ENCODE measurements at regions not wholly inside any gene's neighbourhood (a gene's known extent, or its start where the extent isn't known, plus 50 kb on each side); places are given as distances from the start of the nearest gene placed in this dataset.

DNA sequence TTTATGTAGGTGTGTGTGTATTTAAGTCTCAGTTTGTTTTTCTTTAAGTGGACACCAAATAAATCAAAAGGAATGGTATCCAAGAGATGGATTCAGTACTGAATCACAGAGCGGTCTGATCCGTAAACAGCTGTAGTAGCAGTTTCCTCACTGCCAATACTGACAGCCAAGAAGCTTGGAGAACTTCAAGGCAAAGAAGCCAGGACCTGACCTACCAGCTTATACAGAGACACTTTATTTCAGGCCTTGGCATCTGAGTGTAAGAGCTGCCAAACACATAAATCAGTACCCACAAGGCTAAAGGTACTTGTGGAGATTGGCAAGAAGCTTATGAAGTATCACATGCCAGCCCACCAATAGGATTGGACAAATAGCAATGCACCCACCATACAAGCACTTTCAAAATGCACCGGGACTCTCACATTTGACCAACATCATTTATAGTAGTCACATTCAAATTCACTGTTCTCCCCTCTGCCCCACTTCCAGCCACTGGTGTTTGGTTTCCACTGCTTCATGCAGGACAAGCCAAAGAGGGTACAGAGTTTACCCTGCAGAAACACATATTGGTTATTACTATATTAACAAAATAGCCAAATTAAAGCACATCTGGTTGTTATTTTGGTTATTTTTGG is 357.9 kb downstream of the KLF12 start:
- no peak for DNase-seq (ENCODE audit: low read depth)
- no peak overlapping the region for H3K4me3 ChIP-seq (ENCODE audit: low read depth, low read length)
- CTCF ChIA-PET, result interaction anchor here (1.2 kb wide), 1 partner anchor 10 kb away, joined by 3 read pairs; no protein-coding TSS in a partner anchor
- TF ChIP-seq, protein P1, sequence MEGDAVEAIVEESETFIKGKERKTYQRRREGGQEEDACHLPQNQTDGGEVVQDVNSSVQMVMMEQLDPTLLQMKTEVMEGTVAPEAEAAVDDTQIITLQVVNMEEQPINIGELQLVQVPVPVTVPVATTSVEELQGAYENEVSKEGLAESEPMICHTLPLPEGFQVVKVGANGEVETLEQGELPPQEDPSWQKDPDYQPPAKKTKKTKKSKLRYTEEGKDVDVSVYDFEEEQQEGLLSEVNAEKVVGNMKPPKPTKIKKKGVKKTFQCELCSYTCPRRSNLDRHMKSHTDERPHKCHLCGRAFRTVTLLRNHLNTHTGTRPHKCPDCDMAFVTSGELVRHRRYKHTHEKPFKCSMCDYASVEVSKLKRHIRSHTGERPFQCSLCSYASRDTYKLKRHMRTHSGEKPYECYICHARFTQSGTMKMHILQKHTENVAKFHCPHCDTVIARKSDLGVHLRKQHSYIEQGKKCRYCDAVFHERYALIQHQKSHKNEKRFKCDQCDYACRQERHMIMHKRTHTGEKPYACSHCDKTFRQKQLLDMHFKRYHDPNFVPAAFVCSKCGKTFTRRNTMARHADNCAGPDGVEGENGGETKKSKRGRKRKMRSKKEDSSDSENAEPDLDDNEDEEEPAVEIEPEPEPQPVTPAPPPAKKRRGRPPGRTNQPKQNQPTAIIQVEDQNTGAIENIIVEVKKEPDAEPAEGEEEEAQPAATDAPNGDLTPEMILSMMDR (IDR thresholded peaks at IDR 0.05; ENCODE audit: insufficient read depth, low read depth, low read length), result no peak
- no peaks in the 10 kb centered on the region for H3K36me3 ChIP-seq (ENCODE audit: control insufficient read depth, insufficient read depth, low read length)
- no peaks in the 10 kb centered on the region for H3K27me3 ChIP-seq (ENCODE audit: control insufficient read depth, insufficient read depth, low read length)
- POLR2A ChIA-PET, result no interaction called here

DNA sequence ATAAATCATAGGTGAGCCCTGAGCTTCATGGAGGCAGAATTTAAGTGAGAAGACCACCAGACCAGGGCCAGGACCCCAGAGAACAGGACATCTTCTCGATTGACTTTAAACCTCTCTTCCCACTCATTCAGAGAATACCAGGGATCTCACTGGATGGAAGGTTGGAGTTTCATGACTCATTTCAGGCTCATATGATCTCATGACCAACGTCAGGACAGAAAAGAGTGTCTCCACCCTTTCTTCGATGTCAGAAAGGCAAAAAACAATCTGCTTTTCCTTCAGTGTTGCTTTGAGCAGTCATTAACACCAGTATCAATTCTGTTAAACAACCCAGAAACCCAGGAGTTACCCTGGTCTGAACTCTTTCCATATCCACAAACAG is 361.0 kb downstream of the KLF12 start:
- no peak overlapping the region for H3K4me3 ChIP-seq (ENCODE audit: low read depth, low read length)
- ChIA-PET CTCF (no interaction called here), POLR2A (no interaction called here)
- TF ChIP-seq, protein P1 (IDR thresholded peaks at IDR 0.05; ENCODE audit: insufficient read depth, low read depth, low read length), result no peak
- H3K27me3 ChIP-seq (ENCODE audit: control insufficient read depth, insufficient read depth, low read length), result no peaks in the 10 kb centered on the region
- no peak for DNase-seq (ENCODE audit: low read depth)
- H3K36me3 ChIP-seq (ENCODE audit: control insufficient read depth, insufficient read depth, low read length), result no peaks in the 10 kb centered on the region

DNA sequence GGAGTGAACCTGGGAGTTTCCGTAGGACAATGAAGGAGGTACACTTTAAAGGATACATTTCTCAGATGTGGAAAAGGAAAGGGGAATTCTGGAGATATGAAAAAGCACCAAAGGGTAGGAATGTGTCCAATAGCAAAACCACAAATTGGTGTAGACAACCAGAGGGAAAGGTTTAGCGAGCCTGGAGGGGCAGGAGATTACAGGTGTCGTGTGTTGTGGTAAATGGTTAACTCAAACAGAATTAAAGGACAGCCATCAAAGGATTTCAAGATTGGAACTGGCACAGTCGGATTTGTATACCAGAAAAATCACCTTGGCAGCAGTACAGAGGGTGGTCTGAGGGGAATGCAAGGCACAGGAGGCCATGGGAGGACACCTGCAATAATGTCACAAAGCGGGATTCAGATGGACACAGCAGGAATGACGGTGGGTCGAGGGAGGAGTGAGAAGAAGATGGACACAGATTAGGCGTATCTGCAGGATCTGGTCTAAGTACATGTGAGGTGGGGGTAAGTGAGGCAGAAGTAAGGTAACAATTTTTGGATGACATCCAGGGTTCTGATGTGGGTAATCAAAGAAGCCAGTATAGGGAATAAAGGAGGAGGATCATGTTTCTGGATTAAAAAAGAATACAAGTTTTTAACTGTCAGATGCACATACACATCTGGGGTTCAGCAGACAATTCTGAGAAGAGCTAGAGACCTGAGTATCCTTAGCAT is 361.6 kb downstream of the KLF12 start:
- TF ChIP-seq, protein P1 (IDR thresholded peaks at IDR 0.05; ENCODE audit: insufficient read depth, low read depth, low read length), result no peak
- DNase-seq (ENCODE audit: low read depth), result no peak
- ChIA-PET POLR2A (no interaction called here), CTCF (interaction anchor here (0.7 kb wide), 1 partner anchor 1567 kb away, joined by 3 read pairs; no protein-coding TSS in a partner anchor)
- no peaks in the 10 kb centered on the region for H3K36me3 ChIP-seq (ENCODE audit: control insufficient read depth, insufficient read depth, low read length)
- H3K27me3 ChIP-seq (ENCODE audit: control insufficient read depth, insufficient read depth, low read length), result no peaks in the 10 kb centered on the region
- H3K4me3 ChIP-seq (ENCODE audit: low read depth, low read length), result no peak overlapping the region

DNA sequence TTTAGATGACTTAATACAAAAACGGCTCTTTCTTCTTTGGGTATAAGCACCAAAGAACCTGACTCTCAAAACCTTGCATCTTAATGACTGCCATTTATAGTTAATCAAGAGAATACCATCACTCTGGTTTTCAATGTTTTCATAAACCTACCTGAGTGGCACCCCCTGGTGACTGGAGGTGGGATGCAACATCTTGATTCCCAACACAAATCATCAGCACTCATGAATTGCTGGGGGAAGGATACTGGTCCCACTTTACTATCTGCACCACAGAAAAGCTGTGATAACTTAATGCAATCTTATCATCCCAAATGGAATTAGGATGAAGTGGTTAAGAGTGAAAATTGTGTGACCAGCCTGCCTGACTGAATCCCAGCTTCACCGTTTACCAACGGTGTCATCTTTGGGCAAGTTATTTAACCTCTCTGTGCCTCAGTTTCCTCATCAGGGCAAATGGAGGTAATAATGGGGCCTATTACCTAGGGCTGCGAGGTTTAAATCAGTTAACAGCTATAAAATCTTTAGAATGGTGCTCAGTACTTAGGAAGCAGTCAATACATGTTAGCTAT is 366.4 kb downstream of the KLF12 start:
- CTCF ChIA-PET, result interaction anchor here (0.6 to 1.4 kb wide), 6 partner anchors 11 to 1490 kb away, joined by 3 read pairs; no protein-coding TSS in a partner anchor

More for the DNA sequence above, 366.4 kb downstream of the KLF12 start:
- Histone ChIP-seq H3K36me3 (ENCODE audit: control insufficient read depth, insufficient read depth, low read length) (no peaks in the 10 kb centered on the region), H3K4me3 (ENCODE audit: low read depth, low read length) (no peak overlapping the region), H3K27me3 (ENCODE audit: control insufficient read depth, insufficient read depth, low read length) (no peaks in the 10 kb centered on the region)
- POLR2A ChIA-PET, result interaction anchor here (0.6 kb wide), 2 partner anchors 30 to 538 kb away, joined by 7 to 8 read pairs; no protein-coding TSS in a partner anchor
- no peak for DNase-seq (ENCODE audit: low read depth)
- TF ChIP-seq, protein P1 (IDR thresholded peaks at IDR 0.05; ENCODE audit: insufficient read depth, low read depth, low read length), result peak; percentile 29; the same call in 1 of the 2 replicates
